Mesenchymal stem cell (in vitro differentiated cells and primary cell): ENCODE measurements at regions not wholly inside any gene's neighbourhood (a gene's known extent, or its start where the extent isn't known, plus 50 kb on each side); places are given as distances from the start of the nearest gene placed in this dataset.

Experiments
- DNase-seq: peaks from one replicate; pipeline ENCODE4 v3.0.0-alpha.2; 2013
- H2AFZ ChIP-seq: one replicate; pipeline ENCODE4 v1.6.1; 2013; ENCODE audit warnings: low read depth, mild to moderate bottlenecking, control low read depth, inconsistent platforms, low read length, moderate library complexity
- H2AK5ac ChIP-seq: 2 replicates; pipeline ENCODE4 v1.6.1; 2013; ENCODE audit warnings: low read length, moderate library complexity, mild to moderate bottlenecking, inconsistent platforms; ENCODE audit not compliant: severe bottlenecking
- H2BK120ac ChIP-seq: one replicate; pipeline ENCODE4 v1.6.1; 2013; ENCODE audit warnings: low read depth, mild to moderate bottlenecking, inconsistent platforms, low read length, moderate library complexity
- H2BK12ac ChIP-seq, 2 experiments: one replicate each; pipeline ENCODE4 v1.6.1; 2013; ENCODE audit warnings: inconsistent platforms in 2 of 2, low read length in 2 of 2, mild to moderate bottlenecking in 2 of 2, moderate library complexity in 2 of 2, control low read depth in 1 of 2
- H2BK15ac ChIP-seq: one replicate; pipeline ENCODE4 v1.6.1; 2013; ENCODE audit warnings: mild to moderate bottlenecking, low read depth, inconsistent platforms; ENCODE audit not compliant: poor library complexity, severe bottlenecking
- H2BK5ac ChIP-seq: 2 replicates; pipeline ENCODE4 v1.6.1; 2013; ENCODE audit warnings: low read depth, mild to moderate bottlenecking, low read length, control low read depth, inconsistent platforms; ENCODE audit not compliant: poor library complexity, severe bottlenecking
- H3K14ac ChIP-seq, 2 experiments: one replicate each; pipeline ENCODE4 v1.6.1; 2013; ENCODE audit warnings: inconsistent platforms in 2 of 2, low read length in 2 of 2, control low read depth in 1 of 2, mild to moderate bottlenecking in 1 of 2, moderate library complexity in 1 of 2
- H3K18ac ChIP-seq, 2 experiments: one replicate each; pipeline ENCODE4 v1.6.1; 2013; ENCODE audit warnings: inconsistent platforms in 2 of 2, low read length in 2 of 2, control low read depth in 1 of 2, low read depth in 1 of 2, mild to moderate bottlenecking in 1 of 2
- H3K23ac ChIP-seq, 2 experiments: one replicate each; pipeline ENCODE4 v1.6.1; 2013; ENCODE audit warnings: inconsistent platforms in 2 of 2, low read length in 2 of 2, mild to moderate bottlenecking in 2 of 2, moderate library complexity in 2 of 2, control low read depth in 1 of 2
- H3K27ac ChIP-seq: 2 replicates; pipeline ENCODE4 v1.5.1; 2013; ENCODE audit warnings: mild to moderate bottlenecking, moderate library complexity, low read length, control low read depth, inconsistent platforms; ENCODE audit not compliant: poor library complexity, severe bottlenecking
- H3K27me3 ChIP-seq, 2 experiments: 2 replicates each; pipeline versions ENCODE4 v1.6.1 to v1.7.0; 2013; ENCODE audit warnings: low read length in 2 of 2, mild to moderate bottlenecking in 2 of 2, moderate library complexity in 2 of 2, control low read depth in 1 of 2, inconsistent platforms in 1 of 2; ENCODE audit not compliant: control insufficient read depth in 1 of 2, insufficient read depth in 1 of 2
- H3K36me3 ChIP-seq, 2 experiments: 2 replicates each; pipeline versions ENCODE4 v1.6.1 to v1.7.0; 2013; ENCODE audit warnings: low read length in 2 of 2, control low read depth in 1 of 2, inconsistent platforms in 1 of 2, low read depth in 1 of 2, mild to moderate bottlenecking in 1 of 2; ENCODE audit not compliant: insufficient read depth in 2 of 2, control insufficient read depth in 1 of 2
- H3K4ac ChIP-seq, 2 experiments: one replicate each; pipeline ENCODE4 v1.6.1; 2013; ENCODE audit warnings: inconsistent platforms in 2 of 2, low read length in 2 of 2, mild to moderate bottlenecking in 2 of 2, moderate library complexity in 2 of 2, control low read depth in 1 of 2, low read depth in 1 of 2
- H3K4me1 ChIP-seq: 2 replicates; pipeline ENCODE4 v1.6.1; 2013; ENCODE audit warnings: low read depth, low read length, control low read depth; ENCODE audit not compliant: control insufficient read depth, insufficient read depth
- H3K4me2 ChIP-seq: 2 replicates; pipeline ENCODE4 v1.6.1; 2013; ENCODE audit warnings: low read length, mild to moderate bottlenecking, inconsistent platforms; ENCODE audit not compliant: poor library complexity, severe bottlenecking
- H3K4me3 ChIP-seq, 2 experiments: 2 replicates each; pipeline versions ENCODE4 v1.5.1 to v1.7.0; 2013; ENCODE audit warnings: low read length in 2 of 2, mild to moderate bottlenecking in 2 of 2, control low read depth in 1 of 2, low read depth in 1 of 2; ENCODE audit not compliant: insufficient read depth in 1 of 2
- H3K79me1 ChIP-seq: replicated peaks from 2 replicates; pipeline ENCODE4 v1.6.1; 2013; ENCODE audit warnings: mild to moderate bottlenecking, control low read depth, low read length, inconsistent platforms; ENCODE audit not compliant: poor library complexity, severe bottlenecking
- H3K9ac ChIP-seq: 2 replicates; pipeline ENCODE4 v1.7.0; 2013; ENCODE audit warnings: mild to moderate bottlenecking, low read length, moderate library complexity
- H3K9me3 ChIP-seq: 2 replicates; pipeline ENCODE4 v1.7.0; 2013; ENCODE audit warnings: mild to moderate bottlenecking, low read length; ENCODE audit not compliant: control insufficient read depth
- H4K8ac ChIP-seq: one replicate; pipeline ENCODE4 v1.6.1; 2013; ENCODE audit warnings: inconsistent platforms, mild to moderate bottlenecking, low read length, moderate library complexity
- H4K91ac ChIP-seq: one replicate; pipeline ENCODE4 v1.6.1; 2013; ENCODE audit warnings: mild to moderate bottlenecking, low read length, inconsistent platforms
- WGBS: methylation state at CpG from one replicate; pipeline ENCODE4 v1.1.7; 2013; ENCODE audit warnings: mixed read lengths; 5-methylcytosine and 5-hydroxymethylcytosine counted together

DNA sequence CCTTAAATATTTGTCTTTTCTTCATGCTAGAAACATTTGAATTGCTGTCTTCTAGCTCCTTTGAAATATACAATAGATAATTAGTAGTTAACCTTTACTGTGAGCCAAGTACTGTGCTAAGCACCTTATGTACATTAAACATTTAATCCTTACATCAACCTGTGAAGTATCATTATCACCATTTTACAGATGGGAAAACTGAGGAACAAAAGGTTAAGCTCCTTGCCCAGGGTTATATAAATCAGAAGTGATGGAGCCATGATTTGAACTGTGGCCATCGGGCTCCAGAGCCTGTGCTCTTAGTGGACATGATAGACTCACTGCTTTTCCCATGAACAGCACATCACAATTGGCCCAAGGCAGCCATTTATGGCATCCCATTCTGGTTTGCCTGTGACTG is 140.9 kb downstream of the UNC5CL start:
- H2AK5ac ChIP-seq: no peak overlapping the region
- H3K9ac ChIP-seq: no peak overlapping the region
- H3K23ac ChIP-seq: no peak overlapping the region
- no peaks in the 10 kb centered on the region for H3K36me3 ChIP-seq
- no peak for DNase-seq
- H3K4ac ChIP-seq: no peak overlapping the region
- no peak overlapping the region for H3K27ac ChIP-seq
- H3K27me3 ChIP-seq: peaks cover 7 to 9% of the 10 kb centered on the region in 2 experiments
- no peak overlapping the region for H2BK120ac ChIP-seq
- H3K4me2 ChIP-seq: no peak overlapping the region
- no peak overlapping the region for H3K18ac ChIP-seq
- H3K79me1 ChIP-seq: no peaks in the 10 kb centered on the region
- no peak overlapping the region for H2BK15ac ChIP-seq
- H3K4me3 ChIP-seq: no peak overlapping the region
- H4K8ac ChIP-seq: no peak overlapping the region
- no peak overlapping the region for H3K14ac ChIP-seq
- H2AFZ ChIP-seq: no peak overlapping the region
- H4K91ac ChIP-seq: no peak overlapping the region
- H2BK12ac ChIP-seq: no peak overlapping the region
- H2BK5ac ChIP-seq: no peak overlapping the region
- H3K4me1 ChIP-seq: peaks cover 4% of the 10 kb centered on the region
- H3K9me3 ChIP-seq: no peaks in the 10 kb centered on the region
- 78% methylated on average over 1 of the region's 1 CpG for WGBS

DNA sequence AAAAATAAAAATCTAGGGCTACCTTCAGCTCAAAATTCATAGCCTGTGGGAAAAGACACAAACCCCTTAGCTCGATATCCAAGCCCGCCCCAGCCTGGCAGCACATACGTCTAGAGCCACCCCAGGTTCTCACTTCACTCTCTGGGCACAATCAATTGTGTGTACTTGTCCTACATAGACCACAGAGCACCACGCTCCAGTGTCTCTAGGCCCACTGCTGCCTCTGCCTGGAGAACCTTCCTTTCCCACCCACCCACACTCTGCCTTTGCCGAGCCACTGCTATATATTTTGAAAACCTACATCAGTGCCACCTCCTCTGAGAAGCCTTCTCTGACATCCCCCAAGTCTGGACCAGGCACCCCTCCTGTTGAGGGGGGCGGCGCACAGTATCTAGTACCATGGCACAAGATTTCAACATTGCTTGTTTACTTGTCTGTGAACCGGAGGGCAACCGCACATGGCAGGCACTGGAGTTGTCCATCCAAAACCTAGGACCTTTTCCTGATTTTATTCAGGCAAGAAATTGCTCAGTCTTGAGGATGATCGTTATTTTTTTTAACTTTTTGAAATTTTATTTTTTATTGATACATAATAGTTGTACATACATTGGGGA is 141.5 kb downstream of the UNC5CL start:
- no peak for DNase-seq
- H3K9me3 ChIP-seq: no peaks in the 10 kb centered on the region
- H3K4me2 ChIP-seq: no peak overlapping the region
- no peak overlapping the region for H3K18ac ChIP-seq
- H4K91ac ChIP-seq: no peak overlapping the region
- H3K9ac ChIP-seq: no peak overlapping the region
- no peak overlapping the region for H2AK5ac ChIP-seq
- no peak overlapping the region for H2BK5ac ChIP-seq
- no peak overlapping the region for H3K4me3 ChIP-seq
- 92% methylated on average over 9 of the region's 10 CpGs for WGBS
- no peak overlapping the region for H2BK15ac ChIP-seq
- H2AFZ ChIP-seq: no peak overlapping the region
- no peak overlapping the region for H3K23ac ChIP-seq
- no peak overlapping the region for H4K8ac ChIP-seq
- peaks cover 11 to 14% of the 10 kb centered on the region in 2 experiments for H3K27me3 ChIP-seq
- H3K79me1 ChIP-seq: no peaks in the 10 kb centered on the region
- H3K14ac ChIP-seq: no peak overlapping the region
- H2BK120ac ChIP-seq: no peak overlapping the region
- H3K27ac ChIP-seq: no peak overlapping the region
- H3K4ac ChIP-seq: no peak overlapping the region
- peaks cover 4% of the 10 kb centered on the region for H3K4me1 ChIP-seq
- no peaks in the 10 kb centered on the region for H3K36me3 ChIP-seq
- H2BK12ac ChIP-seq: no peak overlapping the region

- no peak for DNase-seq
- Histone ChIP-seq H3K4me3 (no peak overlapping the region), H4K8ac (no peak overlapping the region), H2AK5ac (no peak overlapping the region), H3K36me3 (no peaks in the 10 kb centered on the region), H2BK12ac (no peak overlapping the region), H3K9me3 (no peaks in the 10 kb centered on the region), H3K79me1 (no peaks in the 10 kb centered on the region), H3K4ac (no peak overlapping the region), H3K14ac (no peak overlapping the region), H3K4me2 (no peak overlapping the region), H3K4me1 (peaks cover 4% of the 10 kb centered on the region), H2AFZ (no peak overlapping the region), H2BK120ac (no peak overlapping the region), H2BK5ac (no peak overlapping the region), H3K18ac (no peak overlapping the region), H3K9ac (no peak overlapping the region), H3K27ac (no peak overlapping the region), H3K27me3 (peaks cover 17 to 22% of the 10 kb centered on the region in 2 experiments), H3K23ac (no peak overlapping the region), H4K91ac (no peak overlapping the region), H2BK15ac (no peak overlapping the region)
- 94% methylated on average over 3 of the region's 3 CpGs for WGBS
These were observed 142.3 kb downstream of the UNC5CL start for GRCh38 chr6:40896696-40897095.

DNA sequence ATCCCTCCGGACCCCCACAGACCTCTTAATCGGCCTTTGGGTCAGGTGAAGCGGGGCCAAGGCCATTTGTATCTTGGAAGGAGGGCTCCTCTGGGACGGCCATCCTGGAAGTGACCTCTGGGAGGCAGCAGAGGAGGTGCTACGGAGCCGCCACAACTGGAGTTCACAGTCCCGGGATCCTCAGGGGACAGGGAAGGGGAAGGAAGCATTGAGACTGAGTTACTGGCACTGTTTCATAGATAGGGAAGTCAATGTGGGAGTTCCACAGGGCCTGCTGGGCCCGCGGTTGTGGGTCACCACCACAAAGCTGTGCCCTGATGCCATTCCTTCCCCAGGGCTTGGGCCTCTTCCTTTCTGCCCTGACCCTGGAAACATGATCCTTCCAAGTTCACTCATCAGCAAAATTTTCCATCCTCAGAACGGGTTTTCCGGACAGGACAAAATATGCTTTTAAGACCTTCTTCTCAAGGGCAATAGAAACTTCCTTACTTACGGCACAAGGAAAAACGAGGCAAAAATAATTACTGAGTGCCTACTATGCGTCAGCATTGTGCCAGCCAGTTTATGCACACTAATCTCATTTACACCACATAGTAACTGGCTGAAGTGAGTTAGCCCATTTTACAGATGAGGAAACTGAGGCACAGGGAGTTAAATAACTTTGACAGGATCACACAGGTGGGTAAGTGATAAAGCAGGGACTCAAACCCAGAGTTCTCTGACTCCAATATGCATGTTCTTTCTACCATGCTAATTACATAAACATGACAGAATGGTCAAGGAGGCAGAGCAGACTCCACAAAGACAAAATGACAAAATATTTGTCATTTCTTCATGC is 143.8 kb downstream of the UNC5CL start:
- no peak overlapping the region for H2BK120ac ChIP-seq
- H3K4me2 ChIP-seq: no peak overlapping the region
- H2BK5ac ChIP-seq: no peak overlapping the region
- H3K27me3 ChIP-seq: peaks cover 29 to 37% of the 10 kb centered on the region in 2 experiments
- H3K18ac ChIP-seq: peak overlapping the region in 1 of 2 experiments; percentile 28
- peak overlapping the region in 1 of 2 experiments; percentile 9 for H3K23ac ChIP-seq
- peak overlapping the region in 1 of 2 experiments; percentile 35 for H3K4ac ChIP-seq
- DNase-seq: peak; percentile 75
- H3K27ac ChIP-seq: no peak overlapping the region
- no peak overlapping the region for H3K14ac ChIP-seq
- no peak overlapping the region for H3K4me3 ChIP-seq
- H3K79me1 ChIP-seq: no peaks in the 10 kb centered on the region
- H4K8ac ChIP-seq: peak overlapping the region; percentile 8
- 39% methylated on average over 14 of the region's 14 CpGs for WGBS
- H3K9ac ChIP-seq: no peak overlapping the region
- H2BK15ac ChIP-seq: no peak overlapping the region
- no peaks in the 10 kb centered on the region for H3K36me3 ChIP-seq
- peak overlapping the region; percentile 29 for H2AFZ ChIP-seq
- no peak overlapping the region for H2AK5ac ChIP-seq
- peak overlapping the region in 1 of 2 experiments; percentile 48 for H2BK12ac ChIP-seq
- peaks cover 4% of the 10 kb centered on the region for H3K4me1 ChIP-seq
- no peak overlapping the region for H4K91ac ChIP-seq
- no peaks in the 10 kb centered on the region for H3K9me3 ChIP-seq
